BE2C (cell line): ENCODE measurements at regions not wholly inside any gene's neighbourhood (a gene's known extent, or its start where the extent isn't known, plus 50 kb on each side); places are given as distances from the start of the nearest gene placed in this dataset.

Experiments used
- DNase-seq: peaks from one replicate; pipeline ENCODE4 v3.0.0-alpha.2; 2020
- H3K27me3 ChIP-seq: fragments of 250-450 bp; sonication (Bioruptor Pico); 2 replicates; pipeline ENCODE4 v1.5.1; 2020; ENCODE audit warnings: mild to moderate bottlenecking
- H3K36me3 ChIP-seq: fragments of 250-450 bp; sonication (Bioruptor Pico); 2 replicates; pipeline ENCODE4 v1.5.1; 2020; ENCODE audit warnings: mild to moderate bottlenecking
- H3K4me1 ChIP-seq: fragments of 250-450 bp; sonication (Bioruptor Pico); 2 replicates; pipeline ENCODE4 v1.5.1; 2020
- H3K4me3 ChIP-seq: 2 replicates; pipeline ENCODE4 v1.5.1; 2011; ENCODE audit warnings: low read depth, low read length
- H3K9me3 ChIP-seq: fragments of 250-450 bp; sonication (Bioruptor Pico); 2 replicates; pipeline ENCODE4 v1.5.1; 2020
- TF ChIP-seq, protein P1 (sequence below): IDR thresholded peaks from 2 replicates; pipeline ENCODE4 v1.5.1; 2012; ENCODE audit warnings: mild to moderate bottlenecking, low read depth, low read length

DNA sequence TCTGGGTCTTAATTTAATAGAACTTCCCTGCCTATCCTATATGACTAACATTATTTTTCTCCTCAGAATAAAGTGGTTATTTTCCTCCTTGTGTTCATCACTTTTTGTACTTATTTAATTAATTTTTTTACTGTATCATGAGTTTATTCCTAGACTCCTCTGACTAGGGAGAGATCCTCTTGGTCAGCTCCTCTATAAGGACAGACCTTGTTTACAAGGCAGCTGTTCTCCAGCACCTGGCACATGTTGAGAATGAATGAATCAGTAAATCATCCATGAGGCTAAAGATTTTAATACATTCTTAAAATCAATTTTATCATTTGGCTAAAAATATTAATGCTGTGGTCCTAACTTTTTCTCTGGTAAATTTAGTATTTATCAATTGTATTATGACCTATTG is 139.8 kb downstream of the NUDT12 start:
- DNase-seq = no peak
- TF ChIP-seq, protein P1, sequence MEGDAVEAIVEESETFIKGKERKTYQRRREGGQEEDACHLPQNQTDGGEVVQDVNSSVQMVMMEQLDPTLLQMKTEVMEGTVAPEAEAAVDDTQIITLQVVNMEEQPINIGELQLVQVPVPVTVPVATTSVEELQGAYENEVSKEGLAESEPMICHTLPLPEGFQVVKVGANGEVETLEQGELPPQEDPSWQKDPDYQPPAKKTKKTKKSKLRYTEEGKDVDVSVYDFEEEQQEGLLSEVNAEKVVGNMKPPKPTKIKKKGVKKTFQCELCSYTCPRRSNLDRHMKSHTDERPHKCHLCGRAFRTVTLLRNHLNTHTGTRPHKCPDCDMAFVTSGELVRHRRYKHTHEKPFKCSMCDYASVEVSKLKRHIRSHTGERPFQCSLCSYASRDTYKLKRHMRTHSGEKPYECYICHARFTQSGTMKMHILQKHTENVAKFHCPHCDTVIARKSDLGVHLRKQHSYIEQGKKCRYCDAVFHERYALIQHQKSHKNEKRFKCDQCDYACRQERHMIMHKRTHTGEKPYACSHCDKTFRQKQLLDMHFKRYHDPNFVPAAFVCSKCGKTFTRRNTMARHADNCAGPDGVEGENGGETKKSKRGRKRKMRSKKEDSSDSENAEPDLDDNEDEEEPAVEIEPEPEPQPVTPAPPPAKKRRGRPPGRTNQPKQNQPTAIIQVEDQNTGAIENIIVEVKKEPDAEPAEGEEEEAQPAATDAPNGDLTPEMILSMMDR = no peak
- H3K27me3 ChIP-seq = no peaks in the 10 kb centered on the region

DNA sequence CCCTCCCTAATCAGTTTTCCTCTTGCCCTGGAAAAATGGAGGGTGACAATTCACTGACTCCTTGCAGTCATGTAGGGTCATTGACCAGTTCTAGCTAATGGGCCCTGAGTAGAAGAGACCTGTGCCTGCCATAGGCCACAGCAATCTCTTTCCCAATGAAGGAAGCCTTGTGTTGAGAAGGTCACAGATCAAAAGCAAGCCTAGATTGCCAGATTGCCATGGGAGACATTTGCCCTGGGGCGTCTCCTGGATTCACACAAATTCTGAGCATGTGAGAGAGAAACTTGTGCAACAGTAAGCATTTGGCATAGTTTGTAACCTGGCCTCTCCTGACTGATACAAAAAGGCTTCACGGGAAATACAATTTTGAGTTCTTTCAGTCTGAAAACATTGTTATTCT is 148.0 kb downstream of the NUDT12 start:
- TF ChIP-seq, protein P1 = no peak
- Histone ChIP-seq H3K36me3 (no peaks in the 10 kb centered on the region), H3K9me3 (no peaks in the 10 kb centered on the region; the same call in 1 of the 2 replicates), H3K4me1 (0 out of 2 replicates have a peak, but pooled peaks cover 4% of the 10 kb centered on the region), H3K27me3 (no peaks in the 10 kb centered on the region), H3K4me3 (no peak overlapping the region)
- DNase-seq = no peak

More for the DNA sequence above, 139.8 kb downstream of the NUDT12 start:
- Histone ChIP-seq H3K4me1 (peaks cover 3% of the 10 kb centered on the region; the same call in 1 of the 2 replicates), H3K36me3 (no peaks in the 10 kb centered on the region), H3K9me3 (no peaks in the 10 kb centered on the region), H3K4me3 (no peak overlapping the region)

DNA sequence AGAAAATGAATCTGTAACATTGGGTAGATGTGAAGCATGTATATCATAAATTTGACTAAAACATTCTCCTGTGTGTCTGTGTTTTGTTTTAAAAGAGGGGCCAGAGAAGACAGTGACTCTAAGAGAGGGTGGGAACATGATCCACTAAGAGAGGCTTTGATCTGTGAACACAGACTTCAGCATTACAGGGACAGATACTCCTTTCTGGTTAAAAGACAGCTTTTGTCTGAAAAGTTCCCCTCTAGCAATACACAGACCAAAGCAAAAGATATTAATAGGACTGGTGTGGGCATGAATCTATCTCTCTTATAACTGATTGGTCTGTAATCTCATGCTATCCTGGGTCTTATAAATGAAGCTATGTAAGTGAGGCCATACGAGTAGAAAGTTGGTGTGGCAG is 150.9 kb downstream of the NUDT12 start:
- Histone ChIP-seq H3K9me3 (no peaks in the 10 kb centered on the region; the same call in 1 of the 2 replicates), H3K4me3 (no peak overlapping the region), H3K36me3 (no peaks in the 10 kb centered on the region), H3K4me1 (peaks cover 4% of the 10 kb centered on the region; the same call in 1 of the 2 replicates), H3K27me3 (no peaks in the 10 kb centered on the region)
- TF ChIP-seq, protein P1 = no peak
- no peak for DNase-seq

DNA sequence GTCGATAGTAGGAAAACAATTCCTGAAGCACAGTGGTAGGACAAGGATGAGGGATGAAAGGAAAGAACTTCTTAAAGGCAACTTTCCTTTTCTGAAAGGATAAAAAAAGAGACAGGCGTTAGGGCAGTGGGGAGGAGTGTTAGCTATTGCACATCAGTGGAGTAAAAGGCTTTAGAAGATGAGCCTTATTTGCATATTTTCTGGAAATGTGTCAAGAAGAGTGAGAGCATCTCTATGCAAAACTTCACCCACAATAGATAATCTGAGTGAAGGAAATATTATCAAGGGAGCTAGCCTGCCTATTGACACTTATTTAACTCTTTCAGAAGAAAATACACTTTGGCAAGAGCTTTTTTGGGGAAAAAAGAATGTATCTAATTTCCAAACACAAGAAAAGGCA is 151.6 kb downstream of the MACIR start:
- no peaks in the 10 kb centered on the region; the same call in 1 of the 2 replicates for H3K9me3 ChIP-seq
- no peaks in the 10 kb centered on the region for H3K27me3 ChIP-seq
- no peaks in the 10 kb centered on the region for H3K36me3 ChIP-seq
- H3K4me1 ChIP-seq = peaks cover 4% of the 10 kb centered on the region; the same call in 1 of the 2 replicates
- TF ChIP-seq, protein P1 = no peak
- H3K4me3 ChIP-seq = no peak overlapping the region
- DNase-seq = no peak

DNA sequence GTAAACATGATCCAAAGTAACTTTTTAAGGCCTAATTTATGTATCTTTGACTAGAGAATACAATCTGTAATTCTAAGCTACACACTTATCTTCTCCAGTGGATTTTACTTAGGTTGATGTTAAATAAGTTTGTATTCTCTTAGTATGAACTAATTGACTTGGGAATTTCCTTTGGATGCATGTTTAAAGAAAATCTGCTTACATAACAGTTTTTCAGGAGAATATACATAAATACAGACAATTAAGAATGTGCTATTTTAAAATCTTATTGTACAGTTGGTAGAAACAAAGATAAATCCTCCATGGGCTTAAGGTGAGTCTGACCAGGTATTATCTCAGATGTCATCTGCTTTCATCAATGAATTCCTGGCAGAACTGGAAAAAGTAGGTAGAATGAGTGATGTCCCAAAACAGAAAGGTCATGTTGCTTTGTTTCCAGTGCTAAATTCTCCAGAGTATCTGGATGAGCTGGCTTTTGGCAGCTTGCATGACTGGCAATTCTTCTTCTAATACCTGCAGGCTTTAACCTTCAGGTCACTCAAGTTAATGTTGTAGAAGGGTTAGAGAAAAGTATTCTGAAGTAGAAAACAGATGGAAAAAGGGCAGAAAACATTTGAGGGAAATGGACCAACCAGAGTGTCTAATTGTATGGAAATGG is 150.6 kb downstream of the MACIR start:
- TF ChIP-seq, protein P1 = no peak
- no peak overlapping the region for H3K4me3 ChIP-seq
- H3K4me1 ChIP-seq = peaks cover 4% of the 10 kb centered on the region; the same call in 1 of the 2 replicates
- no peaks in the 10 kb centered on the region for H3K27me3 ChIP-seq
- no peaks in the 10 kb centered on the region for H3K9me3 ChIP-seq
- no peak for DNase-seq
- no peaks in the 10 kb centered on the region for H3K36me3 ChIP-seq

DNA sequence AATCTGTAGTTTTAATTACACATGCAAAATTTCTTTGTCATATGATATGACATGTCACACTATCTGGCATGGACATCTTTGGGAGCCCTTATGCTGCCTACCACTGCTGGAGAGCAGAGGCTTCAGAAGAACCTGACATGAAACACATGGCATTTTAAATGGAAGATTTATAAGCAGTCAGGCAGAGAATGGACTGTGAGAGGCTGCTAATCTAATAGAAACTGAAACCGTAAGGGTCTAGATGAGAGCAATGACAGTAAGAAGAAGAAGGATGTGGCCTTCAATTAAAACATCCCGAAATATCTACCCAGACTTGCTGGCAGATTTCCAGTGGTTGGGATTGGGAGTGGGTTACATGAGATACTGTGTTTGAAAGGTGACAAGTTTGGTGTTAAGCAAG is 149.8 kb downstream of the MACIR start:
- peak; percentile 39 for DNase-seq
- Histone ChIP-seq H3K27me3 (no peaks in the 10 kb centered on the region), H3K36me3 (no peaks in the 10 kb centered on the region), H3K4me1 (peaks cover 4% of the 10 kb centered on the region; the same call in 1 of the 2 replicates), H3K9me3 (no peaks in the 10 kb centered on the region), H3K4me3 (no peak overlapping the region)
- TF ChIP-seq, protein P1 = no peak
